H1 (cell line): ENCODE measurements at regions not wholly inside any gene's neighbourhood (a gene's known extent, or its start where the extent isn't known, plus 50 kb on each side); places are given as distances from the start of the nearest gene placed in this dataset.

ENCODE experiments used
- CTCF ChIA-PET: fragments of 300-600 bp; sonication (Branson Sonifier 250); formaldehyde crosslinking; loops from one replicate; lab custom pipeline; 2021; ENCODE audit not compliant: partially characterized antibody; lab: Charles Lee
- POLR2A ChIA-PET: fragments of 300-600 bp; sonication (Branson Sonifier 250); formaldehyde crosslinking; loops from one replicate; lab custom pipeline; 2021; ENCODE audit warnings: inconsistent platforms; ENCODE audit not compliant: partially characterized antibody; lab: Charles Lee
- DNase-seq, 2 experiments: peaks; one replicate each; pipeline versions ENCODE4 v3.0.0 to v3.0.0-alpha.2; 2010 to 2022; ENCODE audit warnings: low spot score in 2 of 2, low read depth in 1 of 2, mixed read lengths in 1 of 2
- FAIRE-seq: peaks from 2 replicates; lab custom pipeline; 2011; peaks lifted over from hg19 to GRCh38; lab: Jason Lieb, UNC
- H2AFZ ChIP-seq: 2 replicates; pipeline ENCODE4 v1.8.1; 2012; ENCODE audit warnings: low read length, inconsistent platforms
- H2AK5ac ChIP-seq: 2 replicates; pipeline ENCODE4 v1.6.1; 2013; ENCODE audit warnings: low read depth, low read length
- H2BK120ac ChIP-seq: replicated peaks from 2 replicates; pipeline ENCODE3; 2013; ENCODE audit warnings: low read depth, low read length, inconsistent platforms
- H2BK12ac ChIP-seq: 2 replicates; pipeline ENCODE4 v1.6.1; 2013; ENCODE audit warnings: low read depth, low read length
- H2BK15ac ChIP-seq: 2 replicates; pipeline ENCODE4 v1.6.1; 2013; ENCODE audit warnings: low read length
- H2BK20ac ChIP-seq: 2 replicates; pipeline ENCODE4 v1.6.1; 2013; ENCODE audit warnings: low read length
- H2BK5ac ChIP-seq: 2 replicates; pipeline ENCODE4 v1.6.1; 2013; ENCODE audit warnings: low read depth, low read length
- H3K14ac ChIP-seq: 2 replicates; pipeline ENCODE4 v1.6.1; 2013; ENCODE audit warnings: inconsistent platforms; ENCODE audit not compliant: insufficient read length
- H3K18ac ChIP-seq: 2 replicates; pipeline ENCODE4 v1.6.1; 2013; ENCODE audit warnings: low read length; ENCODE audit errors: extremely low read depth
- H3K23ac ChIP-seq: 2 replicates; pipeline ENCODE4 v1.6.1; 2013; ENCODE audit warnings: inconsistent platforms; ENCODE audit not compliant: insufficient read length
- H3K23me2 ChIP-seq: 2 replicates; pipeline ENCODE4 v1.6.1; 2013; ENCODE audit warnings: low read depth, low read length
- H3K27ac ChIP-seq: 2 replicates; pipeline ENCODE4 v1.6.1; 2011; ENCODE audit warnings: low read depth, low read length, inconsistent platforms
- H3K27me3 ChIP-seq, 4 experiments: replicated peaks in 1 of 4; 1 replicate in 1 of 4; 2 replicates in 3 of 4; pipeline versions ENCODE4 v1.6.1 to v1.8.1; 2011 to 2013; ENCODE audit warnings: low read length in 3 of 4, mild to moderate bottlenecking in 3 of 4, inconsistent platforms in 2 of 4, mixed read lengths in 2 of 4, moderate library complexity in 1 of 4; ENCODE audit not compliant: control insufficient read depth in 3 of 4, insufficient read depth in 3 of 4; ENCODE audit errors: extremely low read depth in 1 of 4
- H3K36me3 ChIP-seq, 4 experiments: 2 replicates each; pipeline versions ENCODE4 v1.6.1 to v1.8.1; 2011 to 2013; ENCODE audit warnings: mild to moderate bottlenecking in 4 of 4, low read length in 3 of 4, moderate library complexity in 2 of 4, control low read depth in 1 of 4, inconsistent platforms in 1 of 4; ENCODE audit not compliant: insufficient read depth in 4 of 4, control insufficient read depth in 2 of 4
- H3K4ac ChIP-seq: replicated peaks from 2 replicates; pipeline ENCODE3; 2013; ENCODE audit warnings: low read length, low read depth, mixed read lengths, inconsistent platforms; ENCODE audit not compliant: insufficient read length
- H3K4me1 ChIP-seq, 4 experiments: replicated peaks in 1 of 4; 1 replicate in 1 of 4; 2 replicates in 3 of 4; pipeline versions ENCODE4 v1.6.1 to v1.8.1; 2011 to 2013; ENCODE audit warnings: low read length in 3 of 4, inconsistent platforms in 2 of 4, mixed read lengths in 1 of 4; ENCODE audit not compliant: insufficient read depth in 4 of 4, control insufficient read depth in 3 of 4
- H3K4me2 ChIP-seq, 2 experiments: 2 replicates each; pipeline versions ENCODE4 v1.6.1 to v1.8.1; 2011 to 2013; ENCODE audit warnings: low read depth in 2 of 2, low read length in 2 of 2, control low read depth in 1 of 2, inconsistent platforms in 1 of 2, mild to moderate bottlenecking in 1 of 2; ENCODE audit not compliant: insufficient read depth in 1 of 2
- H3K4me3 ChIP-seq, 4 experiments: fragments of 200-600, 300-600 bp in 1 of 4; sonication (generic), shearing (Covaris generic), sonication (Bioruptor Twin) in 1 of 4; 2 replicates each; pipeline versions ENCODE4 v1.5.1 to v1.8.1; 2011 to 2016; ENCODE audit warnings: low read length in 4 of 4, low read depth in 3 of 4, control low read depth in 2 of 4, inconsistent platforms in 2 of 4, mild to moderate bottlenecking in 2 of 4, mixed read lengths in 1 of 4, moderate library complexity in 1 of 4; ENCODE audit not compliant: insufficient read depth in 2 of 4; ENCODE audit errors: extremely low read depth in 1 of 4
- H3K56ac ChIP-seq: replicated peaks from 2 replicates; pipeline ENCODE3; 2013; ENCODE audit warnings: low read depth, mild to moderate bottlenecking, mixed read lengths, low read length, inconsistent platforms; ENCODE audit not compliant: insufficient read length
- H3K79me1 ChIP-seq: 2 replicates; pipeline ENCODE4 v1.6.1; 2013; ENCODE audit warnings: low read depth, low read length, control low read depth
- H3K79me2 ChIP-seq, 2 experiments: 2 replicates each; pipeline versions ENCODE4 v1.6.1 to v1.8.1; 2012 to 2013; ENCODE audit warnings: low read length in 2 of 2, mild to moderate bottlenecking in 2 of 2, inconsistent platforms in 1 of 2; ENCODE audit not compliant: insufficient read depth in 2 of 2, control insufficient read depth in 1 of 2
- H3K9ac ChIP-seq, 4 experiments: replicated peaks in 1 of 4; 1 replicate in 1 of 4; 2 replicates in 3 of 4; pipeline versions ENCODE4 v1.6.1 to v1.8.1; 2011 to 2013; ENCODE audit warnings: low read depth in 3 of 4, low read length in 3 of 4, control low read depth in 2 of 4, mild to moderate bottlenecking in 2 of 4, moderate library complexity in 2 of 4, inconsistent platforms in 1 of 4; ENCODE audit errors: extremely low read depth in 1 of 4
- H3K9me3 ChIP-seq, 2 experiments: 2 replicates each; pipeline versions ENCODE4 v1.6.1 to v1.8.1; 2012 to 2013; ENCODE audit warnings: mild to moderate bottlenecking in 2 of 2, moderate library complexity in 2 of 2, control low read depth in 1 of 2, inconsistent platforms in 1 of 2, low read depth in 1 of 2, low read length in 1 of 2, mixed read lengths in 1 of 2; ENCODE audit not compliant: insufficient read depth in 2 of 2
- H4K20me1 ChIP-seq, 2 experiments: replicated peaks in 1 of 2; 2 replicates each; pipeline versions ENCODE3 to v1.8.1; 2011 to 2013; ENCODE audit warnings: inconsistent platforms in 2 of 2, low read length in 2 of 2, mild to moderate bottlenecking in 1 of 2; ENCODE audit not compliant: insufficient read depth in 2 of 2, control insufficient read depth in 1 of 2
- H4K5ac ChIP-seq: 2 replicates; pipeline ENCODE4 v1.6.1; 2013; ENCODE audit warnings: low read length, low read depth, mixed read lengths, inconsistent platforms; ENCODE audit not compliant: insufficient read length
- H4K8ac ChIP-seq: 2 replicates; pipeline ENCODE4 v1.8.0; 2013; ENCODE audit warnings: mild to moderate bottlenecking, moderate library complexity, low read length, inconsistent platforms; ENCODE audit not compliant: insufficient read depth; ENCODE audit errors: extremely low read depth
- H4K91ac ChIP-seq: replicated peaks from 2 replicates; pipeline ENCODE3; 2013; ENCODE audit warnings: low read length, mixed read lengths, inconsistent platforms; ENCODE audit not compliant: insufficient read length
- BACH1 ChIP-seq: IDR thresholded peaks from 2 replicates; pipeline ENCODE4 v1.6.1; 2012; ENCODE audit warnings: low read length, improper control_type of control experiment
- CTCF ChIP-seq, 3 experiments: IDR thresholded peaks; 1 replicate in 2 of 3; 2 replicates in 1 of 3; pipeline versions ENCODE4 v1.5.1 to v1.6.1; 2011; ENCODE audit warnings: low read length in 3 of 3, mild to moderate bottlenecking in 3 of 3, inconsistent platforms in 2 of 3, low read depth in 1 of 3, moderate library complexity in 1 of 3; ENCODE audit not compliant: insufficient read depth in 1 of 3; ENCODE audit errors: control extremely low read depth in 1 of 3
- GABPA ChIP-seq: IDR thresholded peaks from 2 replicates; pipeline ENCODE4 v1.6.1; 2011; ENCODE audit warnings: mild to moderate bottlenecking, low read length, moderate library complexity, borderline replicate concordance; ENCODE audit not compliant: insufficient read depth
- KDM1A ChIP-seq: fragments of 200-600, 300-600 bp; sonication (generic); IDR thresholded peaks from 2 replicates; pipeline ENCODE4 v1.7.1; 2016; ENCODE audit warnings: mild to moderate bottlenecking, low read length, borderline replicate concordance
- NRF1 ChIP-seq: IDR thresholded peaks from 2 replicates; pipeline ENCODE4 v1.6.1; 2011; ENCODE audit warnings: mild to moderate bottlenecking, low read depth, low read length, improper control_type of control experiment
- POU5F1 ChIP-seq: IDR thresholded peaks from 2 replicates; pipeline ENCODE4 v1.6.1; 2011; ENCODE audit warnings: low read depth, mild to moderate bottlenecking, low read length, moderate library complexity
- RFX5 ChIP-seq: IDR thresholded peaks from 2 replicates; pipeline ENCODE4 v1.6.1; 2011; ENCODE audit warnings: low read depth, low read length, improper control_type of control experiment, borderline replicate concordance
- RXRA ChIP-seq: IDR thresholded peaks from 2 replicates; pipeline ENCODE4 v1.6.1; 2011; ENCODE audit warnings: low read depth, mild to moderate bottlenecking, low read length, moderate library complexity; ENCODE audit not compliant: insufficient read depth
- SIX5 ChIP-seq: IDR thresholded peaks from 2 replicates; pipeline ENCODE4 v1.6.1; 2011; ENCODE audit warnings: mild to moderate bottlenecking, low read depth, low read length
- SP4 ChIP-seq: IDR thresholded peaks from 2 replicates; pipeline ENCODE4 v1.6.1; 2012; ENCODE audit warnings: low read length, inconsistent platforms
- SUZ12 ChIP-seq: fragments of 200-600 bp; sonication (generic); IDR thresholded peaks from 2 replicates; pipeline ENCODE4 v1.6.1; 2012; ENCODE audit warnings: mild to moderate bottlenecking, inconsistent platforms, low read length, moderate library complexity, mixed read lengths
- ZNF274 ChIP-seq: IDR thresholded peaks from 2 replicates; pipeline ENCODE4 v1.7.0; 2012; ENCODE audit warnings: low read length, borderline replicate concordance; ENCODE audit errors: extremely low read depth
- WGBS, 2 experiments: shearing (Covaris generic) in 1 of 2; methylation state at CpG; one replicate each; pipeline versions ENCODE4 v1.1.6 to v1.1.7; 2013 to 2015; ENCODE audit warnings: low lambda C conversion rate in 2 of 2, mixed read lengths in 2 of 2, inconsistent platforms in 1 of 2, low coverage in 1 of 2, missing lambda C conversion rate in 1 of 2; ENCODE audit not compliant: insufficient replicate concordance in 2 of 2, insufficient coverage in 1 of 2, insufficient read length in 1 of 2; ENCODE audit errors: extremely low coverage in 1 of 2, missing lambda C conversion rate in 1 of 2; 5-methylcytosine and 5-hydroxymethylcytosine counted together

- H2BK15ac ChIP-seq, result no peak overlapping the region
- H3K27ac ChIP-seq, result no peak overlapping the region
- no peak overlapping the region for H4K5ac ChIP-seq
- H4K8ac ChIP-seq, result no peak overlapping the region
- H2BK120ac ChIP-seq, result no peak overlapping the region
- no peak overlapping the region for H3K4me2 ChIP-seq
- H2AK5ac ChIP-seq, result no peak overlapping the region
- no peak overlapping the region for H3K23ac ChIP-seq
- H2BK5ac ChIP-seq, result no peak overlapping the region
- no peaks in the 10 kb centered on the region for H3K27me3 ChIP-seq
- H3K9me3 ChIP-seq, result no peaks in the 10 kb centered on the region
- WGBS, 2 experiments, result 100% methylated on average over 1 of the region's 1 CpG; no CpG with 5 or more reads in 1 of the 2 experiments
- no peaks in the 10 kb centered on the region for H3K23me2 ChIP-seq
- H3K36me3 ChIP-seq, result no peaks in the 10 kb centered on the region
- no peak overlapping the region for H2BK12ac ChIP-seq
- no peak overlapping the region for H3K4ac ChIP-seq
- no peaks in the 10 kb centered on the region for H4K20me1 ChIP-seq
- CTCF ChIA-PET, result no interaction called here
- no peak overlapping the region for H3K56ac ChIP-seq
- no peak overlapping the region for H3K4me3 ChIP-seq
- H3K18ac ChIP-seq, result no peak overlapping the region
- H2BK20ac ChIP-seq, result no peak overlapping the region
- H3K4me1 ChIP-seq, result no peaks in the 10 kb centered on the region; a peak in 2 of 7 replicates
- DNase-seq, result no peak
- no peaks in the 10 kb centered on the region for H3K79me1 ChIP-seq
- H2AFZ ChIP-seq, result no peak overlapping the region
- no peak for FAIRE-seq
- H4K91ac ChIP-seq, result no peak overlapping the region
- no peak overlapping the region for H3K14ac ChIP-seq
- POLR2A ChIA-PET, result no interaction called here
- no peak overlapping the region for H3K9ac ChIP-seq
- no peaks in the 10 kb centered on the region for H3K79me2 ChIP-seq
- TF ChIP-seq CTCF (IDR thresholded peaks at IDR 0.05; ENCODE audit: control extremely low read depth in 1 of 3, insufficient read depth in 1 of 3, low read depth in 1 of 3, low read length in 3 of 3) (no peak), GABPA (no peak), ZNF274 (no peak), SUZ12 (no peak), NRF1 (no peak), BACH1 (no peak), RXRA (no peak), RFX5 (no peak), SP4 (no peak), SIX5 (no peak), POU5F1 (no peak), KDM1A (no peak)
These were observed 195.8 kb upstream of the CDYL start for GRCh38 chr6:4580361-4580760.
